HG03439 (cell line): ENCODE measurements at regions not wholly inside any gene's neighbourhood (a gene's known extent, or its start where the extent isn't known, plus 50 kb on each side); places are given as distances from the start of the nearest gene placed in this dataset.
"Not testable (repeated sequence)": the region's sequence is repeated elsewhere in the genome, so short reads cannot be mapped to it uniquely, and the experiment has no call there.

Experiments used
- ATAC-seq: cut with Tn5 transposase; IDR thresholded peaks from one replicate; pipeline ENCODE4 v1.9.1; 2021; ENCODE audit warnings: mild to moderate bottlenecking, moderate library complexity; ENCODE audit not compliant: unreplicated experiment

GRCh38 chr5:32842813-32843530 is 131.9 kb downstream of the NPR3 start:
- no peak for ATAC-seq

GRCh38 chr5:32843531-32843895 is 132.4 kb downstream of the NPR3 start:
- no peak for ATAC-seq

- no peak for ATAC-seq
Observed at GRCh38 chr5:32845171-32845570, 134.1 kb downstream of the NPR3 start.

GRCh38 chr5:32848120-32848519 is 137.0 kb downstream of the NPR3 start:
- ATAC-seq, result no peak

DNA sequence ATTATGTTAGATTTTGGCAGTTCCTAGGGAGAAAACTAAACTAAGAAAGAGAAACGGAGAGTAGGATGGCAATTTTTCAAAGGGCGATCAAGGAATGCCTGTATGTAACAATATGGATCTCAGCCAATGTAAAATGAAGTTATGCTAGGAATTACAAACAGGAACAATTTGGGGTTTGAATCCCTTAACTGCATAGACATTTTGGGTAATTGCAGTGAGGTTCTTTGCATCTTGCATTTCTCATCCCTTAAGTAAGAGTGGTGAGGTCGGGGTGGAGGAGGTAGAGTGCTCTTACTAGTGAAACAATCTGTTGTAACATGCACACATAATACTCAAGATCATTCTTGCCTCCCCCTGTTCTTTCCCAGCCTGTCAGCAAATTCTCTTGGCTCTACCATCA is 137.6 kb downstream of the NPR3 start:
- ATAC-seq, result no peak

- no peak for ATAC-seq
Observed at GRCh38 chr5:32850817-32851496, 139.8 kb downstream of the NPR3 start.

DNA sequence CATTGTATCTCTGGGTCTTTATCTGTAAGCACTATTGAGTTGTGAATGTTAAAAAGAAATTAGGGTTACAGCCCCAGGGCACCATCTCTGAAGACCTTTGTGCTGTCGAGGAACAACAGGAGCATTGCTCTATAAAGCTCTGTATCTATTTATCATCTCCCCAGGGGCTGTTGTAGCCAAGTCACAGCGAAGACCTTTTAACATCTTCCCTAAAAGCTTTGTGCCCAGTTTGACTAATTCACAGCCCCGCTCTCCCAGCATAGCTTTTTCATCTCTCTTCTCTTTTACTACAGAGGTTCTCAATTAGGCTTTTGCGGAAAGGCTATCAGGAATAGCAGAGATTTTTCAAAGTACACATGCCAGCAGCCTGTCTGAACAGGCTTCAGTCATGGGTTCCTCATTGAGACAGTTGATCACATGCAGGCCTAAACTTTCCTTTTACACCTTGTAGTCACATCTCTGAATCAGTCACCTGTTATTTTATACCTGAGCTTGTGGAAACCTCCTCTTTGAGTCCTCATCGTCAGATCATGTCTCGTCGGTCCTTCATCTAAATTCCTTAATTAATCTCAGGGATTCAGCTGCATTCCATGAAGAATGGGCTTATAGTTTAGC is 140.5 kb downstream of the NPR3 start:
- no peak for ATAC-seq

DNA sequence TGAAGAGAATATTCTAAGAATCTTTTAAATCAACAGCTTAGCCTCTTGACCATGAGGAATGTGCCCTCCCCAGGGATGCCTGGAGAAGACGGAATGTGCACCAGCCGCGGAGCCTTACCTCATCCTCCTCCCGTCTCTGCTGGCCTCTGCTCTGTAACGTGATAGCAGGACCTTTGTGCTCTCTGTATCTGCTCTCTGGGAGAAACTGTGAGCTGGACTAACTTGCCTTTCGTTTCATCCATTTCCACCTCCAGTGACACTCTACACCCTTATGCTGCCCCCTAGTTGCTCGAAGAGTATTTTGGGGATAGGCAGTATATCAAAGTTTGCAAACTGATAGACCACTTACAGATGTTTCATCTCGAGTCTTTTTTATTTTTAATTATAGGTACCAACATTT is 141.4 kb downstream of the NPR3 start:
- ATAC-seq, result no peak

GRCh38 chr5:32852976-32853375 is 141.9 kb downstream of the NPR3 start:
- ATAC-seq, result no peak

- ATAC-seq, result no peak
Observed at GRCh38 chr5:32854473-32854872, 143.4 kb downstream of the NPR3 start.

DNA sequence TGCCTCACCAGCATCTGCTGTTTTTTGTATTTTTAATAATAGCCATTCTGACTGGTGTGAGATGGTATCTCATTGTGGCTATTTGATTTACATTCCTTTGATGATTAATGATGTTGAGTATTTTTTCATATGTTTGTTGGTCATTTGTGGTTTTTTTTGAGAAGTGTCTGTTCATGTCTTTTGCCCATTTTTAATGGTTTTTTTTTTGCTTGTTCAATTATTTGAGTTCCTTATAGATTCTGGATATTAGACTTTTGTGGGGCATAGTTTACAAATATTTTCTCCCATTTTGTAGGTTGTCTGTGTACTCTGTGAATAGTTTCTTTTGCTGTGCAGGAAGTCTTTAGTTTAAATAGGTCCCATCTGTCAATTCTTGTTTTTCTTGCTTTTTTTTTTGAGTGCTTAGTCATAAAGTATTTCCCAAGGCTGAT is 148.1 kb downstream of the NPR3 start:
- no peak for ATAC-seq

DNA sequence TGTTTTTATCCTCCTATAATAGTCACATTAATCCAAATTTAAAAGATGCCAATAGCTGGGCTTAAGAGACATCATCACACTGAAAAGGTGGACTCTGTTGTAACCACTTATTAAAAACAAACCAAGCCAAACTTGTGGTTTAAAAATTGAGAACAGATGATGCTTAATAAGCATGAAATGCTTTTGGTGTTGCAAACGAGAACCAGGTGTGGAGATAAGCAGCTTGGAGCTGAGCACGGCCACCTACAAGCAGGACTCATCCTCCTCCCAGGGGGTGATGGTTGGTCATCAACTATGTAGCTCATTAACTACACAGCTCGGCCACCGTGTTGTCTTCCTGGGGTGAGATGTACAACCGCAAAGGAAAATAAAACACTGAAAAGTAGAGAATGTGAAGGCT is 154.4 kb downstream of the NPR3 start:
- ATAC-seq, result no peak

- ATAC-seq, result no peak
Observed at GRCh38 chr5:32866138-32866537, 155.0 kb downstream of the NPR3 start.

- ATAC-seq, result no peak
Observed at GRCh38 chr5:32869216-32869615, 158.1 kb downstream of the NPR3 start.

DNA sequence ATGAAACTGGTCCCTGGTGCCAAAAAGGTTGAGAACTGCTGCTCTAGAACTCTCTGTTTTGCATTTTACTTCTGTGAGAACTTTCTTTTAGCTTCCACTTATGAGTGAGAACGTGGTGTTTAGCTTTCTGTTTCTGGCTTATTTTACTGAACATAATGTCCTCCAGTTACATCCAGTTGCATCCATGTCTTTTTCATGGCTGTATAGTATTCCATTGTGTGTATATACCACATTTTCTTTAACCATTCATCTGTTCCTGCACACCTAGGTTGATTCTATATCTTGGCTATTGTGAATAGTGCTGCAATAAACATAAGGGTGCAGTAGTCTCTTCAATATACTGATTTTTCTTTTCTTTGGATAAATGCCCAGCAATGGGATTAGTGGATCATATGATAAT is 165.7 kb downstream of the NPR3 start:
- ATAC-seq, result no peak

- ATAC-seq, result not testable (repeated sequence)
Observed at GRCh38 chr5:32879364-32879763, 168.2 kb downstream of the NPR3 start.

DNA sequence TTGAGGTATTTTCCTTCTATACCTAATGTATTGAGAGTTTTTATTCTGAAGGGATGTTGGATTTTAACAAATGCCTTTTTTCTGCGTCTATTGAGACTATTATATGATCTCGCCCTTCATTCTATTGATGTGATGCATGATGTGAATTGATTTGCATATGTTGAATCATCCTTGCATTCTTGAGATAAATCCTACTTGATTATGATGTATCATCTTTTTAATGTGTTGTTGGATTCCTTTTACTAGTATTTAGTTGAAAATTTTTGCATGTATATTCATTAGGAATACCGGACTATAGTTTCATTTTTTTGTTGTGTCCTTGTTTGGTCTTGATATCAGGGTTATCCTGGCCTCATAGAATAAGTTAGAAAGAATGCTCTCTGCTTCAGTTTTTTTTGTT is 169.7 kb downstream of the NPR3 start:
- no peak for ATAC-seq

DNA sequence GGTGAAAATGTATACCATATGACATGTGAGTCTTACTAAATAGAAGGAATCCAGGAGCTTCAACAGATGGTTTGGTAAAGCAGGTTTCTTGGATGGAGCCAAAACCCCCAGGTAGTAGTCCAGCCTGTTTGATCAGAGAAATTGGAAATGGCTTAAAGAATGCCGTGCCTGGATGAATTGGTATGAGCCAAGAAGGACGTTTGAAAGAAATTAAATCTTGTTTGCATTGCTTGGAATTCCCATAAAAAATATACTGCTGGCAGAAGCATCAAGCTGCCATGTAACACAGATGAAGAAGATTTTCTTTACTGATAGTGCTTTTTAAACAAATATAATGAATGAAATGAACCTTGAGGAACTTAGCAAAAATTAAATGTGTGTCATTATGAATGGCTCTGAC is 176.3 kb downstream of the NPR3 start:
- ATAC-seq, result no peak

- no peak for ATAC-seq
Observed at GRCh38 chr5:32889078-32889477, 178.0 kb downstream of the NPR3 start.

GRCh38 chr5:32903613-32904012 is 192.5 kb downstream of the NPR3 start:
- no peak for ATAC-seq

DNA sequence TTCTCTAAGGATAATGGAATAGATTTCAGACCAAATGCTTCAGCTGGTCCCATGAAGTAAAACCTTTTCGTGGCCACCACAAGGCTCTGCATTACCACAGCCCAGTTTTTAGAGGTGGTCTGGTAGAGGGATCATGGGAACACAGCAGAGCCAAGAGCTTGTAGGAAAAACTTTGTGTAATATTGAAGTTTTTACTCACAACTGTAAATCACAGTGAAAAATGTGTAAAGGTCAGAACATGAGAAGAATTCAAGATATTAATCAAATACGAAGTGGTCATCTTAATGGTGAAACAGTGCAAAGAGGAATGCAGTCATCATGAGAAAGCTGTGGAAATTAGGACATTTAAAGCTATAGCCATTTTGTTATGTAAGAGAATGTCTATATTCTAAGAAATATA is 197.5 kb downstream of the NPR3 start:
- ATAC-seq, result no peak

DNA sequence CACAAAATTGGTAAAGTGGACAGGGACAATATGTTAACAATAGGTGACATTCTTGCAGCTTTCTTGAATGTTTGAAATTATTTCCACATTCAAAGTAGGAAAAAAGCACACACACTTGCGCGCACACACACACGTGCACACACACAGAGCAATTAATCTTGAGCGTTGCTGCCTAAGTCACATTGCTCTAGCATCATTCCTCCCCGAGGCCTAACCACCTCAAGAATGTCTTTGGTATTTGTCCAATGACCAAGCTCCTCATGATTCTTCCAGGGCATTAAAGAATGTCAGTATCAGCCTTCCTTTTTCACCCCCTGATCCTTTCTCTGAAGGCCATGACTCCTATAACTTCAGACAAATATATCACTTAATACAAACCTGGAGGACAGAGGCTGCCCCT is 198.1 kb downstream of the NPR3 start:
- no peak for ATAC-seq
